Sigmoid colon (tissue), 4 donors: ENCODE measurements at regions not wholly inside any gene's neighbourhood (a gene's known extent, or its start where the extent isn't known, plus 50 kb on each side); places are given as distances from the start of the nearest gene placed in this dataset.

Experiments used
- POLR2A ChIP-seq, 2 donors: fragments of 450-650 bp; IDR thresholded peaks; one replicate each; pipeline ENCODE4 v1.6.1; 2016; ENCODE audit warnings: antibody characterized with exemption in 2 of 2, mild to moderate bottlenecking in 2 of 2, moderate library complexity in 2 of 2
- POLR2AphosphoS5 ChIP-seq, 4 donors: sonication (generic); formaldehyde crosslinking; IDR thresholded peaks; one replicate each; pipeline ENCODE4 v1.6.1; 2017; ENCODE audit warnings: antibody characterized with exemption in 4 of 4
- TF ChIP-seq, protein P1 (sequence below), 4 experiments: fragments of 450-650 bp in 3 of 4; fragments of 200-600 bp in 1 of 4; IDR thresholded peaks; one replicate each; pipeline ENCODE4 v1.5.1; 2016 to 2019; ENCODE audit warnings: antibody characterized with exemption in 4 of 4, mild to moderate bottlenecking in 3 of 4, moderate library complexity in 2 of 4

- TF ChIP-seq, protein P1, sequence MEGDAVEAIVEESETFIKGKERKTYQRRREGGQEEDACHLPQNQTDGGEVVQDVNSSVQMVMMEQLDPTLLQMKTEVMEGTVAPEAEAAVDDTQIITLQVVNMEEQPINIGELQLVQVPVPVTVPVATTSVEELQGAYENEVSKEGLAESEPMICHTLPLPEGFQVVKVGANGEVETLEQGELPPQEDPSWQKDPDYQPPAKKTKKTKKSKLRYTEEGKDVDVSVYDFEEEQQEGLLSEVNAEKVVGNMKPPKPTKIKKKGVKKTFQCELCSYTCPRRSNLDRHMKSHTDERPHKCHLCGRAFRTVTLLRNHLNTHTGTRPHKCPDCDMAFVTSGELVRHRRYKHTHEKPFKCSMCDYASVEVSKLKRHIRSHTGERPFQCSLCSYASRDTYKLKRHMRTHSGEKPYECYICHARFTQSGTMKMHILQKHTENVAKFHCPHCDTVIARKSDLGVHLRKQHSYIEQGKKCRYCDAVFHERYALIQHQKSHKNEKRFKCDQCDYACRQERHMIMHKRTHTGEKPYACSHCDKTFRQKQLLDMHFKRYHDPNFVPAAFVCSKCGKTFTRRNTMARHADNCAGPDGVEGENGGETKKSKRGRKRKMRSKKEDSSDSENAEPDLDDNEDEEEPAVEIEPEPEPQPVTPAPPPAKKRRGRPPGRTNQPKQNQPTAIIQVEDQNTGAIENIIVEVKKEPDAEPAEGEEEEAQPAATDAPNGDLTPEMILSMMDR (IDR thresholded peaks at IDR 0.05): no peak
- TF ChIP-seq POLR2AphosphoS5 (IDR thresholded peaks at IDR 0.05) (no peak), POLR2A (IDR thresholded peaks at IDR 0.05) (no peak)
Measured at GRCh38 chr13:29959603-29960002, 109.2 kb upstream of the UBL3 start.
